Keratinocyte (primary cell): ENCODE measurements at regions not wholly inside any gene's neighbourhood (a gene's known extent, or its start where the extent isn't known, plus 50 kb on each side); places are given as distances from the start of the nearest gene placed in this dataset.

Source experiments
- CTCF ChIP-seq, 3 experiments: IDR thresholded peaks in 1 of 3; conservative IDR thresholded peaks in 1 of 3; optimal IDR thresholded peaks in 1 of 3; 2 replicates in 2 of 3; 3 replicates in 1 of 3; pipeline versions ENCODE3 to v1.5.1; 2011; ENCODE audit warnings: low read length in 3 of 3, mild to moderate bottlenecking in 3 of 3, moderate library complexity in 2 of 3, control low read depth in 1 of 3, inconsistent platforms in 1 of 3; ENCODE audit not compliant: insufficient read depth in 2 of 3; ENCODE audit errors: extremely low read depth in 1 of 3
- EZH2 ChIP-seq: IDR thresholded peaks from one replicate; pipeline ENCODE4 v1.6.1; 2012; ENCODE audit warnings: inconsistent platforms, mild to moderate bottlenecking, low read length, moderate library complexity

- TF ChIP-seq CTCF (optimal IDR thresholded peaks at IDR 0.05 in 1 of 3, IDR thresholded peaks at IDR 0.05 in 1 of 3, conservative IDR thresholded peaks at IDR 0.05 in 1 of 3; ENCODE audit: extremely low read depth in 1 of 3, insufficient read depth in 2 of 3, low read length in 3 of 3), result no peak
- TF ChIP-seq EZH2, result no peak
Observed at GRCh38 chr15:25171111-25171811, 216.5 kb downstream of the SNRPN start.
